DOHH2 (cell line): ENCODE measurements at regions not wholly inside any gene's neighbourhood (a gene's known extent, or its start where the extent isn't known, plus 50 kb on each side); places are given as distances from the start of the nearest gene placed in this dataset.

ENCODE experiments used
- EZH2phosphoT487 ChIP-seq: fragments of 200-600 bp; sonication (generic); IDR thresholded peaks from 2 replicates; pipeline ENCODE4 v1.6.1; 2017; ENCODE audit warnings: borderline replicate concordance, mild to moderate bottlenecking, antibody characterized with exemption, low read length, moderate library complexity, mixed read lengths
- TF ChIP-seq, protein P1 (sequence below): fragments of 200-600 bp; sonication (generic); IDR thresholded peaks from one replicate; pipeline ENCODE4 v1.5.1; 2014; ENCODE audit warnings: antibody characterized with exemption, mild to moderate bottlenecking, low read depth, low read length; ENCODE audit not compliant: poor library complexity, severe bottlenecking

DNA sequence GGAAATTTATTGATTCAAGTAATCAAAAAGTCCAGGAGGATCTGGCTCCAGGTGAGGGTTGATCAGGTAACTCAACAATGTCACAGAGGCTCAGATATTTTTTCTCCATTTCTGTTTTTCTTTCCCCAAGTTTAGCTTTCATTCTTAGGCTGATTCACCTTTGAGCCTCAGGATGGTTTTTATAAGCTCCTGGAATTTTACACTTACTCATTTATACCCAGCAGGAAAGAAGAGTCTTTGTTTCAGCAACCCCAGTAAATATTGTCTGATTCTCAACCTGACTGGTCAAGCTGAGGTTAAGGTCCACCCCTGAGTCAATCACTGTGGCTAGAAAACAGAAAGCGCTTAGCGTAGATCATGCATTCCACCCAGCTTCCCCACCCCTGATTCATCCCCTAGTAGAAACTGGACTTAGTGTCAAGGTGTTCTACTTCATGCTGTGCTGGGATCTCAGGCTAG is 500.6 kb downstream of the KIF4B start:
- TF ChIP-seq EZH2phosphoT487: no peak
- TF ChIP-seq, protein P1, sequence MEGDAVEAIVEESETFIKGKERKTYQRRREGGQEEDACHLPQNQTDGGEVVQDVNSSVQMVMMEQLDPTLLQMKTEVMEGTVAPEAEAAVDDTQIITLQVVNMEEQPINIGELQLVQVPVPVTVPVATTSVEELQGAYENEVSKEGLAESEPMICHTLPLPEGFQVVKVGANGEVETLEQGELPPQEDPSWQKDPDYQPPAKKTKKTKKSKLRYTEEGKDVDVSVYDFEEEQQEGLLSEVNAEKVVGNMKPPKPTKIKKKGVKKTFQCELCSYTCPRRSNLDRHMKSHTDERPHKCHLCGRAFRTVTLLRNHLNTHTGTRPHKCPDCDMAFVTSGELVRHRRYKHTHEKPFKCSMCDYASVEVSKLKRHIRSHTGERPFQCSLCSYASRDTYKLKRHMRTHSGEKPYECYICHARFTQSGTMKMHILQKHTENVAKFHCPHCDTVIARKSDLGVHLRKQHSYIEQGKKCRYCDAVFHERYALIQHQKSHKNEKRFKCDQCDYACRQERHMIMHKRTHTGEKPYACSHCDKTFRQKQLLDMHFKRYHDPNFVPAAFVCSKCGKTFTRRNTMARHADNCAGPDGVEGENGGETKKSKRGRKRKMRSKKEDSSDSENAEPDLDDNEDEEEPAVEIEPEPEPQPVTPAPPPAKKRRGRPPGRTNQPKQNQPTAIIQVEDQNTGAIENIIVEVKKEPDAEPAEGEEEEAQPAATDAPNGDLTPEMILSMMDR: no peak
